IMR-90 (cell line): ENCODE measurements at regions not wholly inside any gene's neighbourhood (a gene's known extent, or its start where the extent isn't known, plus 50 kb on each side); places are given as distances from the start of the nearest gene placed in this dataset.

Experiments used
- CEBPB ChIP-seq: IDR thresholded peaks from 2 replicates; pipeline ENCODE4 v1.6.1; 2012; ENCODE audit warnings: low read depth, low read length, improper control_type of control experiment
- CTCF ChIP-seq: conservative IDR thresholded peaks from 2 replicates; pipeline ENCODE4 v1.5.1; 2012; ENCODE audit warnings: mild to moderate bottlenecking, low read depth, low read length, improper control_type of control experiment

GRCh38 chr13:42380420-42381164, 108.6 kb downstream of the AKAP11 start:
- no peak for TF ChIP-seq CTCF
- no peak for TF ChIP-seq CEBPB
